ENCODE measurements at regions not wholly inside any gene's neighbourhood (a gene's known extent, or its start where the extent isn't known, plus 50 kb on each side); places are given as distances from the start of the nearest gene placed in this dataset.

- TF ChIP-seq, protein P1, sequence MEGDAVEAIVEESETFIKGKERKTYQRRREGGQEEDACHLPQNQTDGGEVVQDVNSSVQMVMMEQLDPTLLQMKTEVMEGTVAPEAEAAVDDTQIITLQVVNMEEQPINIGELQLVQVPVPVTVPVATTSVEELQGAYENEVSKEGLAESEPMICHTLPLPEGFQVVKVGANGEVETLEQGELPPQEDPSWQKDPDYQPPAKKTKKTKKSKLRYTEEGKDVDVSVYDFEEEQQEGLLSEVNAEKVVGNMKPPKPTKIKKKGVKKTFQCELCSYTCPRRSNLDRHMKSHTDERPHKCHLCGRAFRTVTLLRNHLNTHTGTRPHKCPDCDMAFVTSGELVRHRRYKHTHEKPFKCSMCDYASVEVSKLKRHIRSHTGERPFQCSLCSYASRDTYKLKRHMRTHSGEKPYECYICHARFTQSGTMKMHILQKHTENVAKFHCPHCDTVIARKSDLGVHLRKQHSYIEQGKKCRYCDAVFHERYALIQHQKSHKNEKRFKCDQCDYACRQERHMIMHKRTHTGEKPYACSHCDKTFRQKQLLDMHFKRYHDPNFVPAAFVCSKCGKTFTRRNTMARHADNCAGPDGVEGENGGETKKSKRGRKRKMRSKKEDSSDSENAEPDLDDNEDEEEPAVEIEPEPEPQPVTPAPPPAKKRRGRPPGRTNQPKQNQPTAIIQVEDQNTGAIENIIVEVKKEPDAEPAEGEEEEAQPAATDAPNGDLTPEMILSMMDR (IDR thresholded peaks at IDR 0.05; ENCODE audit: poor library complexity, severe bottlenecking): no peak
- TF ChIP-seq SMC3 (conservative IDR thresholded peaks at IDR 0.05; ENCODE audit: poor library complexity): no peak
- no peak for TF ChIP-seq EP300 (conservative IDR thresholded peaks at IDR 0.05; ENCODE audit: poor library complexity, severe bottlenecking)
- no peak for TF ChIP-seq REST (IDR thresholded peaks at IDR 0.05; ENCODE audit: borderline replicate concordance)
- TF ChIP-seq EZH2 (IDR thresholded peaks at IDR 0.05; ENCODE audit: borderline replicate concordance, insufficient read depth, low read length, poor library complexity, severe bottlenecking): no peak
- TF ChIP-seq MXI1 (conservative IDR thresholded peaks at IDR 0.05; ENCODE audit: poor library complexity, severe bottlenecking): no peak
- TF ChIP-seq TAF1 (IDR thresholded peaks at IDR 0.05; ENCODE audit: low read depth): no peak
Observed at GRCh38 chr6:28711325-28711724, 185.6 kb downstream of the GPX5 start.

Measured in neural cell (in vitro differentiated cells).